ENCODE measurements at regions not wholly inside any gene's neighbourhood (a gene's known extent, or its start where the extent isn't known, plus 50 kb on each side); places are given as distances from the start of the nearest gene placed in this dataset.

DNA sequence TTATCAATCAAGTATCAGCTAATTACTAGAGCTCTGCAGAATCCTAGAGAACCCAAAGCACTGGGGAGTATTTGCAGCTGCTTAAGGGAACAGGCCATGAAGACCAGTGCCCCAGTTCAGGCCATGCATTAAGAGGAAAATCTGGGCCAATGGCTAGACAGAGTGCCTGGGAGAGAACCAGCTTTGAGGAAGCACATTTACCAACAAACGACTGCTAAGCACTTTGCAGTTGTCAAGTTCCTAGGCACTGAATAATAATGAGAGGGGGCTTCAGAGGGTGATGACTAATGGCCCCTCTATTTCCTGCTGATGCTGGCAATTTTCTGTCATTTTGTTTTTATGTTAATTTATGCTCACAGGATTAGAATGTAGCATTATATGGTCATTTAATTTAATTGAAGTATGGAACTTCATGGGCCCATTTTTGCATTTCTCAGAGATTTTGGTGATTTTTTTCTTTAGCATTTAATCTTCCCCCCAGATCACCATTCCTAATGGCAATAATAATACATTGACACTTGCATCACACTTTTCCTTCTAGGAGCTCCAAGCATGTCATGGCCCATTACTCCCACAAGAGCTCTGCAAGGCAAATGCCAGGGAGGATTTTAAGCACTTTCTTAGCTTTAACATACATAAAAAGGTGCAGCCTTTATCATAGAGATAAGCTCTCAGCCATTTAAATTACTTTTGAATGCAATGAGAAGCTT is 147.7 kb upstream of the SPATS2L start:
- Histone ChIP-seq H3K27me3 (ENCODE audit: control insufficient read depth, insufficient read depth, low read length) (no peaks in the 10 kb centered on the region), H3K27ac (ENCODE audit: low read length) (no peak overlapping the region), H3K4me3 (ENCODE audit: low read depth in 2 of 2, low read length in 2 of 2) (no peak overlapping the region), H3K36me3 (ENCODE audit: control insufficient read depth, insufficient read depth, low read length) (no peaks in the 10 kb centered on the region), H3K4me1 (ENCODE audit: control insufficient read depth, insufficient read depth, low read length) (no peaks in the 10 kb centered on the region), H3K9me3 (ENCODE audit: control insufficient read depth, insufficient read depth, low read depth, low read length) (no peaks in the 10 kb centered on the region)
- in situ Hi-C loops (cut with HindIII; ENCODE audit: low pct_unique_long_range_greater_than_20kb, low sequenced_read_pairs) (no loop called here), intact Hi-C loops (cut with micrococcal nuclease; ENCODE audit: unreplicated experiment) (no loop called here)
- TF ChIP-seq REST (IDR thresholded peaks at IDR 0.05; ENCODE audit: insufficient read depth in 1 of 2, low read depth in 2 of 2, low read length in 1 of 2), result no peak
- TF ChIP-seq, protein P1, sequence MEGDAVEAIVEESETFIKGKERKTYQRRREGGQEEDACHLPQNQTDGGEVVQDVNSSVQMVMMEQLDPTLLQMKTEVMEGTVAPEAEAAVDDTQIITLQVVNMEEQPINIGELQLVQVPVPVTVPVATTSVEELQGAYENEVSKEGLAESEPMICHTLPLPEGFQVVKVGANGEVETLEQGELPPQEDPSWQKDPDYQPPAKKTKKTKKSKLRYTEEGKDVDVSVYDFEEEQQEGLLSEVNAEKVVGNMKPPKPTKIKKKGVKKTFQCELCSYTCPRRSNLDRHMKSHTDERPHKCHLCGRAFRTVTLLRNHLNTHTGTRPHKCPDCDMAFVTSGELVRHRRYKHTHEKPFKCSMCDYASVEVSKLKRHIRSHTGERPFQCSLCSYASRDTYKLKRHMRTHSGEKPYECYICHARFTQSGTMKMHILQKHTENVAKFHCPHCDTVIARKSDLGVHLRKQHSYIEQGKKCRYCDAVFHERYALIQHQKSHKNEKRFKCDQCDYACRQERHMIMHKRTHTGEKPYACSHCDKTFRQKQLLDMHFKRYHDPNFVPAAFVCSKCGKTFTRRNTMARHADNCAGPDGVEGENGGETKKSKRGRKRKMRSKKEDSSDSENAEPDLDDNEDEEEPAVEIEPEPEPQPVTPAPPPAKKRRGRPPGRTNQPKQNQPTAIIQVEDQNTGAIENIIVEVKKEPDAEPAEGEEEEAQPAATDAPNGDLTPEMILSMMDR (IDR thresholded peaks at IDR 0.05), result no peak
- POLR2A ChIA-PET, result no interaction called here
- DNase-seq (ENCODE audit: low read depth, low spot score) (no peak), ATAC-seq (no peak)
- CTCF ChIA-PET, result no interaction called here
- no TSS peak for BruUV-seq (replicated peaks)

GRCh38 chr2:200159357-200159707 is 147.2 kb upstream of the SPATS2L start:
- POLR2A ChIA-PET, result no interaction called here
- CTCF ChIA-PET, result no interaction called here
- Histone ChIP-seq H3K36me3 (ENCODE audit: control insufficient read depth, insufficient read depth, low read length) (no peaks in the 10 kb centered on the region), H3K27me3 (ENCODE audit: control insufficient read depth, insufficient read depth, low read length) (no peaks in the 10 kb centered on the region), H3K4me1 (ENCODE audit: control insufficient read depth, insufficient read depth, low read length) (no peaks in the 10 kb centered on the region), H3K9me3 (ENCODE audit: control insufficient read depth, insufficient read depth, low read depth, low read length) (no peaks in the 10 kb centered on the region), H3K4me3 (ENCODE audit: low read depth in 2 of 2, low read length in 2 of 2) (no peak overlapping the region), H3K27ac (ENCODE audit: low read length) (no peak overlapping the region)
- ATAC-seq (no peak), DNase-seq (ENCODE audit: low read depth, low spot score) (no peak)
- intact Hi-C loops (cut with micrococcal nuclease; ENCODE audit: unreplicated experiment), result no loop called here
- TF ChIP-seq, protein P1 (IDR thresholded peaks at IDR 0.05), result no peak
- in situ Hi-C loops (cut with HindIII; ENCODE audit: low pct_unique_long_range_greater_than_20kb, low sequenced_read_pairs), result no loop called here
- no TSS peak for BruUV-seq (replicated peaks)
